ENCODE measurements at regions not wholly inside any gene's neighbourhood (a gene's known extent, or its start where the extent isn't known, plus 50 kb on each side); places are given as distances from the start of the nearest gene placed in this dataset.

GRCh38 chr3:59580499-59580898, 530.7 kb upstream of the CFAP20DC start:
- TF ChIP-seq CTCF (IDR thresholded peaks at IDR 0.05) (no peak), POLR2A (IDR thresholded peaks at IDR 0.05) (no peak)
